ENCODE measurements at regions not wholly inside any gene's neighbourhood (a gene's known extent, or its start where the extent isn't known, plus 50 kb on each side); places are given as distances from the start of the nearest gene placed in this dataset.

- no peak for TF ChIP-seq CTCF (conservative IDR thresholded peaks at IDR 0.05)
- TF ChIP-seq EZH2 (IDR thresholded peaks at IDR 0.05; ENCODE audit: low read depth), result no peak
Observed at GRCh38 chr12:112584266-112584722, 165.5 kb downstream of the PTPN11 start.

All from PC-9 (cell line).